Urinary bladder (tissue), 3 donors: ENCODE measurements at regions not wholly inside any gene's neighbourhood (a gene's known extent, or its start where the extent isn't known, plus 50 kb on each side); places are given as distances from the start of the nearest gene placed in this dataset.

ENCODE experiments used
- DNase-seq: peaks from one replicate; pipeline ENCODE4 v3.0.0-alpha.2; 2015; ENCODE audit errors: extremely low spot score
- H3K27ac ChIP-seq: one replicate; pipeline ENCODE4 v1.5.1; 2013; ENCODE audit warnings: low read depth, mild to moderate bottlenecking, moderate library complexity
- H3K36me3 ChIP-seq: one replicate; pipeline ENCODE4 v1.6.1; 2013; ENCODE audit warnings: mild to moderate bottlenecking, moderate library complexity; ENCODE audit not compliant: insufficient read depth
- H3K4me1 ChIP-seq: one replicate; pipeline ENCODE4 v1.6.1; 2013; ENCODE audit warnings: mild to moderate bottlenecking, moderate library complexity; ENCODE audit not compliant: insufficient read depth
- H3K4me3 ChIP-seq: one replicate; pipeline ENCODE4 v1.5.1; 2013; ENCODE audit warnings: low read depth, low read length
- WGBS: extraction: QIAGEN DNeasy Blood & Tissue Kit; methylation state at CpG from one replicate; pipeline ENCODE4 v1.1.7; 2013; 5-methylcytosine and 5-hydroxymethylcytosine counted together
- donor health status: healthy with polysubstance abuse.
- donor health status: healthy.

GRCh38 chr2:236802862-236803261 lies 233.2 kb downstream of the ACKR3 start:
- DNase-seq: no peak
- no peaks in the 10 kb centered on the region for H3K4me1 ChIP-seq
- WGBS: 92% methylated on average over 6 of the region's 6 CpGs
- no peak overlapping the region for H3K4me3 ChIP-seq
- no peaks in the 10 kb centered on the region for H3K36me3 ChIP-seq
- H3K27ac ChIP-seq: no peak overlapping the region

- Histone ChIP-seq H3K36me3 (no peaks in the 10 kb centered on the region), H3K4me1 (no peaks in the 10 kb centered on the region), H3K27ac (no peak overlapping the region), H3K4me3 (no peak overlapping the region)
- DNase-seq: no peak
- WGBS: 87% methylated on average over 20 of the region's 20 CpGs
Measured at GRCh38 chr2:236803621-236804020, 234.0 kb downstream of the ACKR3 start.

GRCh38 chr2:236805800-236806531 lies 236.3 kb downstream of the ACKR3 start:
- Histone ChIP-seq H3K27ac (no peak overlapping the region), H3K4me3 (no peak overlapping the region), H3K36me3 (no peaks in the 10 kb centered on the region), H3K4me1 (no peaks in the 10 kb centered on the region)
- WGBS: 49% methylated on average over 6 of the region's 6 CpGs
- DNase-seq: no peak

- no peak for DNase-seq
- Histone ChIP-seq H3K36me3 (no peaks in the 10 kb centered on the region), H3K4me3 (no peak overlapping the region), H3K27ac (no peak overlapping the region), H3K4me1 (peaks cover 1% of the 10 kb centered on the region)
- 94% methylated on average over 1 of the region's 1 CpG for WGBS
Measured at GRCh38 chr2:236809716-236810115, 240.1 kb downstream of the ACKR3 start.

GRCh38 chr2:236811062-236811656 lies 241.5 kb downstream of the ACKR3 start:
- WGBS: 95% methylated on average over 4 of the region's 4 CpGs

GRCh38 chr2:236813766-236814165 lies 244.1 kb downstream of the ACKR3 start:
- no peak for DNase-seq
- 60% methylated on average over 4 of the region's 4 CpGs for WGBS
- H3K27ac ChIP-seq: no peak overlapping the region
- H3K36me3 ChIP-seq: no peaks in the 10 kb centered on the region
- H3K4me3 ChIP-seq: no peak overlapping the region
- H3K4me1 ChIP-seq: peaks cover 1% of the 10 kb centered on the region

More at GRCh38 chr2:236811062-236811656, 241.5 kb downstream of the ACKR3 start:
- H3K4me3 ChIP-seq: no peak overlapping the region
- no peak for DNase-seq
- no peaks in the 10 kb centered on the region for H3K36me3 ChIP-seq
- peaks cover 1% of the 10 kb centered on the region for H3K4me1 ChIP-seq
- no peak overlapping the region for H3K27ac ChIP-seq

GRCh38 chr2:236814593-236814992 lies 245.0 kb downstream of the ACKR3 start:
- no peaks in the 10 kb centered on the region for H3K36me3 ChIP-seq
- H3K4me1 ChIP-seq: peaks cover 1% of the 10 kb centered on the region
- 81% methylated on average over 4 of the region's 4 CpGs for WGBS
- no peak overlapping the region for H3K27ac ChIP-seq
- DNase-seq: no peak
- H3K4me3 ChIP-seq: no peak overlapping the region

- DNase-seq: no peak
- H3K4me1 ChIP-seq: peaks cover 1% of the 10 kb centered on the region
- no peak overlapping the region for H3K4me3 ChIP-seq
- no peaks in the 10 kb centered on the region for H3K36me3 ChIP-seq
- WGBS: 96% methylated on average over 8 of the region's 8 CpGs
- no peak overlapping the region for H3K27ac ChIP-seq
Measured at GRCh38 chr2:236815746-236816145, 246.1 kb downstream of the ACKR3 start.

GRCh38 chr2:236816197-236817170 lies 246.9 kb downstream of the ACKR3 start:
- Histone ChIP-seq H3K36me3 (no peaks in the 10 kb centered on the region), H3K27ac (no peak overlapping the region), H3K4me1 (peaks cover 1% of the 10 kb centered on the region), H3K4me3 (no peak overlapping the region)
- no peak for DNase-seq
- 94% methylated on average over 24 of the region's 24 CpGs for WGBS

GRCh38 chr2:236818281-236819045 lies 248.8 kb downstream of the ACKR3 start:
- Histone ChIP-seq H3K27ac (no peak overlapping the region), H3K36me3 (no peaks in the 10 kb centered on the region), H3K4me3 (no peak overlapping the region), H3K4me1 (peaks cover 1% of the 10 kb centered on the region)
- no peak for DNase-seq
- WGBS: 70% methylated on average over 15 of the region's 15 CpGs

GRCh38 chr2:236819275-236820002 lies 249.8 kb downstream of the ACKR3 start:
- 90% methylated on average over 19 of the region's 19 CpGs for WGBS

GRCh38 chr2:236820763-236821344 lies 251.2 kb downstream of the ACKR3 start:
- no peak for DNase-seq
- H3K4me3 ChIP-seq: no peak overlapping the region

More at GRCh38 chr2:236819275-236820002, 249.8 kb downstream of the ACKR3 start:
- Histone ChIP-seq H3K36me3 (no peaks in the 10 kb centered on the region), H3K4me3 (no peak overlapping the region), H3K4me1 (no peaks in the 10 kb centered on the region), H3K27ac (no peak overlapping the region)
- no peak for DNase-seq

More at GRCh38 chr2:236820763-236821344, 251.2 kb downstream of the ACKR3 start:
- WGBS: 94% methylated on average over 10 of the region's 10 CpGs
- no peak overlapping the region for H3K27ac ChIP-seq
- H3K4me1 ChIP-seq: no peaks in the 10 kb centered on the region
- no peaks in the 10 kb centered on the region for H3K36me3 ChIP-seq
